ENCODE measurements at regions not wholly inside any gene's neighbourhood (a gene's known extent, or its start where the extent isn't known, plus 50 kb on each side); places are given as distances from the start of the nearest gene placed in this dataset.

DNA sequence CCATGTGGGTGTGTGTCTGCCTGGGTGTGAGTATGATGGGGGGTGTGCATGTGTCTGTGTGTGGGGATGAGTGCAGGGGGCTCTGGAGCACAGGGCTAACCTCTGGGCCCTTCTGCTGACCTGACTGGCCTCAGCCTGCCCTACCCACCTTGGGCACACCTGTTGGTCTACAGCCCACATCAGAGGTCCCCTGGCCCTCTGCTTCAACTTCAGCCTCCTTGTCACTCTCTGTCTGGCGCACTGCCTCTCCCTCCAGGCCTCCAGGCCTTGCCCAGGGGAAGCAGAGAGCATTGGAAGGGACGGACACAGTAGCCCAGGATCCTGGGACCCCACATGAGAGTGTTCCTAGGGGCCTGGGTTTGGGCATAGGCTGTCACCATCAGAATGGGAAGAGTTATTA lies 115.4 kb downstream of the EFNB1 start:
- TF ChIP-seq CTCF (IDR thresholded peaks at IDR 0.05; ENCODE audit: low read depth, low read length, poor library complexity, severe bottlenecking), result no peak
- no peak for TF ChIP-seq EZH2phosphoT487 (IDR thresholded peaks at IDR 0.05; ENCODE audit: borderline replicate concordance, low read length)

GRCh38 chrX:68942840-68943239 lies 114.0 kb downstream of the EFNB1 start:
- Histone ChIP-seq H3K9me2 (replicated peaks; ENCODE audit: control insufficient read depth, low read length) (no peaks in the 10 kb centered on the region), H4K20me1 (ENCODE audit: control insufficient read depth, insufficient read depth, low read depth, low read length) (no peaks in the 10 kb centered on the region), H3K36me3 (ENCODE audit: control insufficient read depth, low read length) (no peaks in the 10 kb centered on the region), H3K4me2 (ENCODE audit: low read length) (no peak overlapping the region), H3K4me3 (ENCODE audit: low read length) (no peak overlapping the region), H3F3A (ENCODE audit: control insufficient read depth, insufficient read depth) (no peaks in the 10 kb centered on the region), H3K27ac (ENCODE audit: low read depth, low read length) (no peak overlapping the region), H3K27me3 (ENCODE audit: control insufficient read depth, low read length) (no peaks in the 10 kb centered on the region), H3K79me2 (ENCODE audit: control insufficient read depth, low read length) (no peaks in the 10 kb centered on the region), H3K9me3 (ENCODE audit: control insufficient read depth, insufficient read depth, low read length) (no peaks in the 10 kb centered on the region), H3K4me1 (ENCODE audit: control insufficient read depth, low read length) (no peaks in the 10 kb centered on the region)
- no peak for TF ChIP-seq EZH2phosphoT487 (IDR thresholded peaks at IDR 0.05; ENCODE audit: borderline replicate concordance, low read length)
- no peak for TF ChIP-seq CTCF (IDR thresholded peaks at IDR 0.05; ENCODE audit: low read depth, low read length, poor library complexity, severe bottlenecking)

More for the DNA sequence above, 115.4 kb downstream of the EFNB1 start:
- H4K20me1 ChIP-seq (ENCODE audit: control insufficient read depth, insufficient read depth, low read depth, low read length), result no peaks in the 10 kb centered on the region
- H3F3A ChIP-seq (ENCODE audit: control insufficient read depth, insufficient read depth), result no peaks in the 10 kb centered on the region
- H3K27ac ChIP-seq (ENCODE audit: low read depth, low read length), result no peak overlapping the region
- H3K27me3 ChIP-seq (ENCODE audit: control insufficient read depth, low read length), result no peaks in the 10 kb centered on the region
- no peaks in the 10 kb centered on the region for H3K4me1 ChIP-seq (ENCODE audit: control insufficient read depth, low read length)
- H3K9me2 ChIP-seq (replicated peaks; ENCODE audit: control insufficient read depth, low read length), result no peaks in the 10 kb centered on the region
- no peaks in the 10 kb centered on the region for H3K36me3 ChIP-seq (ENCODE audit: control insufficient read depth, low read length)
- H3K79me2 ChIP-seq (ENCODE audit: control insufficient read depth, low read length), result no peaks in the 10 kb centered on the region
- no peaks in the 10 kb centered on the region for H3K9me3 ChIP-seq (ENCODE audit: control insufficient read depth, insufficient read depth, low read length)
- H3K4me3 ChIP-seq (ENCODE audit: low read length), result no peak overlapping the region
- H3K4me2 ChIP-seq (ENCODE audit: low read length), result no peak overlapping the region

DNA sequence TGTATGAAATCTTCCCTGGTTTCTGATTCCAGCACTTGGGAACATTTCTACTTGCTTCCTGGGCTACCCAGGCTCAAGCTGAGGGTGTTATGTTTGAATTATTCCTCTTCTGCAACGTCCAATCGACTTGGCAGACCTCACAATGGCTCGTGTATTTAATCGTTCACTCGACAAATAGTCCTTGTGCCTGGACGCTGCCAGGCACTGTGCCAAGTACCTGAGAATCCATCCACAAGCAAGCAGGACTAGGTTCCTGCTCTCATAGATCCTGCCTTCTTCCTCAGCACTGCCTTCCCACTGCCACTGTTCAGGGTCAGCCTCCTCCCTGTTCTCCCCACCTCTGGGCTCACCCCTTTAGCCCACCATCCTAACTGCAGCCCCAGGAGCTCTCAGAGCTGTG lies 113.3 kb downstream of the EFNB1 start:
- H4K20me1 ChIP-seq (ENCODE audit: control insufficient read depth, insufficient read depth, low read depth, low read length), result no peaks in the 10 kb centered on the region
- no peak overlapping the region for H3K27ac ChIP-seq (ENCODE audit: low read depth, low read length)
- no peaks in the 10 kb centered on the region for H3K27me3 ChIP-seq (ENCODE audit: control insufficient read depth, low read length)
- H3K4me3 ChIP-seq (ENCODE audit: low read length), result no peak overlapping the region
- no peak overlapping the region for H3K4me2 ChIP-seq (ENCODE audit: low read length)
- H3F3A ChIP-seq (ENCODE audit: control insufficient read depth, insufficient read depth), result no peaks in the 10 kb centered on the region
- no peaks in the 10 kb centered on the region for H3K79me2 ChIP-seq (ENCODE audit: control insufficient read depth, low read length)
- H3K9me3 ChIP-seq (ENCODE audit: control insufficient read depth, insufficient read depth, low read length), result no peaks in the 10 kb centered on the region
- H3K36me3 ChIP-seq (ENCODE audit: control insufficient read depth, low read length), result no peaks in the 10 kb centered on the region
- H3K9me2 ChIP-seq (replicated peaks; ENCODE audit: control insufficient read depth, low read length), result no peaks in the 10 kb centered on the region
- H3K4me1 ChIP-seq (ENCODE audit: control insufficient read depth, low read length), result no peaks in the 10 kb centered on the region
- no peak for TF ChIP-seq CTCF (IDR thresholded peaks at IDR 0.05; ENCODE audit: low read depth, low read length, poor library complexity, severe bottlenecking)
- TF ChIP-seq EZH2phosphoT487 (IDR thresholded peaks at IDR 0.05; ENCODE audit: borderline replicate concordance, low read length), result no peak

Data from DOHH2 (cell line).